ENCODE measurements at regions not wholly inside any gene's neighbourhood (a gene's known extent, or its start where the extent isn't known, plus 50 kb on each side); places are given as distances from the start of the nearest gene placed in this dataset.
"Not testable (repeated sequence)": the region's sequence is repeated elsewhere in the genome, so short reads cannot be mapped to it uniquely, and the experiment has no call there.

DNA sequence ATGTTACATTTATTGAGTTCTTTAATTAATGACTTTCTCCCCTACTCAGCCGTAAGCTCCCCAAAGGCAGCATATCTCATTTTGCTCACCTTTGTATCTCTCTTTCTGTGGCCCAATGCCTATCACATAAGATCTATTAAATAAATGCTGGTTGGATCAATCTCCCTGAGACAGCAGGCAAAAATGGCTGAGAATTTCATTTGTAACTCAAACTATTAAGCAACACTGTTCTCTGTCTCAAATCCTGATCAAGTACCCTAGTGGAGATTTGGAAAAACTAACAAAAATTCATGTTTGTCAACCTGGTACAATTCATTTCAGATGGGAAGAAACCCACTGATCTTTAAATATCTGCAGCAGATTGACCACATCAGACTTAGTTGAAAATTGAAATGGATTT is 127.4 kb downstream of the ZFAND4 start:
- DNase-seq: no peak
- Mint-ChIP-seq H3K4me1 (peaks cover 22% of the 10 kb centered on the region), H3K27me3 (no peaks in the 10 kb centered on the region), H3K27ac (no peak overlapping the region), H3K36me3 (ENCODE audit: low read depth) (peaks cover 10% of the 10 kb centered on the region), H3K4me3 (no peak overlapping the region)
- ATAC-seq: no peak
- H3K9me3 ChIP-seq (ENCODE audit: control insufficient read depth, low read length, poor library complexity, severe bottlenecking): no peaks in the 10 kb centered on the region

DNA sequence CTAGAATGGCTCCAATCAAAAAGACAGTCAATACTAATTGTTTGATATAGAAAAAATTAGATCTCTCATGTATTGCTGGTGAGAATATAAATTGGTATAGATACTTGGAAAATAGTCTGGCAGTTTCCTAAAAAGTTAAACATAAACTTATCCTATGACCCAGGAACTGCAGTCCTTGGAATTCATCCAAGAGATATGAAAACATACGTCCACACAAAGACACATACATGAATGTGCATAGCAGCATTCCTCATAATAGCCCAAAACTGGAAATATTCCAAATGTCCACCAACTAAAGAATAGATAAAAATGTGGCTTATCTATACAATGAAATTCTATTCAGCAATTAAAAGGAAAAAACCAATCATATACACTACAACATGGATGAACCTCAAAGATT is 128.4 kb downstream of the ZFAND4 start:
- peaks cover 8% of the 10 kb centered on the region for H3K36me3 Mint-ChIP-seq (ENCODE audit: low read depth)
- no peak for ATAC-seq
- no peak overlapping the region for H3K4me3 Mint-ChIP-seq
- H3K27ac Mint-ChIP-seq: no peak overlapping the region
- H3K9me3 ChIP-seq (ENCODE audit: control insufficient read depth, low read length, poor library complexity, severe bottlenecking): no peaks in the 10 kb centered on the region
- DNase-seq: no peak
- H3K27me3 Mint-ChIP-seq: no peaks in the 10 kb centered on the region
- peaks cover 21% of the 10 kb centered on the region for H3K4me1 Mint-ChIP-seq

DNA sequence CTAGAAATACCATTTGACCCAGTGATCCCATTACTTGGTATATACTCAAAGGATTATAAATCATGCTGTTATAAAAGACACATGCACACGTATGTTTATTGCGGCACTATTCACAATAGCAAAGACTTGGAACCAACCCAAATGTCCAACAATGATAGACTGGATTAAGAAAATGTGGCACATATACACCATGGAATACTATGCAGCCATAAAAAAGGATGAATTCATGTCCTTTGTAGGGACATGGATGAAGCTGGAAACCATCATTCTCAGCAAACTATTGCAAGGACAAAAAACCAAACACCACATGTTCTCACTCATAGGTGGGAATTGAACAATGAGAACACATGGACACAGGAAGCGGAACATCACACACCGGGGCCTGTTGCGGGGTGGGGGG is 131.5 kb downstream of the ZFAND4 start:
- not testable (repeated sequence) for ATAC-seq; DNase-seq; H3K9me3 ChIP-seq (ENCODE audit: control insufficient read depth, low read length, poor library complexity, severe bottlenecking); H3K27me3 Mint-ChIP-seq; H3K4me3 Mint-ChIP-seq; H3K36me3 Mint-ChIP-seq (ENCODE audit: low read depth); H3K27ac Mint-ChIP-seq
- peaks cover 14% of the 10 kb centered on the region for H3K4me1 Mint-ChIP-seq

DNA sequence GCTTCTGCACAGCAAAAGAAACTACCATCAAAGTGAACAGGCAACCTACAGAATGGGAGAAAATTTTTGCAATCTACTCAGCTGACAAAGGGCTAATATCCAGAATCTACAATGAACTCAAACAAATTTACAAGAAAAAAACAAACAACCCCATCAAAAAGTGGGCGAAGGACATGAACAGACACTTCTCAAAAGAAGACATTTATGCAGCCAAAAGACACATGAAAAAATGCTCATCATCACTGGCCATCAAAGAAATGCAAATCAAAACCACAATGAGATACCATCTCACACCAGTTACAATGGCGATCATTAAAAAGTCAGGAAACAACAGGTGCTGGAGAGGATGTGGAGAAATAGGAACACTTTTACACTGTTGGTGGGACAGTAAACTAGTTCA is 132.0 kb downstream of the ZFAND4 start:
- H3K4me1 Mint-ChIP-seq: peaks cover 14% of the 10 kb centered on the region
- H3K27me3 Mint-ChIP-seq; H3K27ac Mint-ChIP-seq; H3K9me3 ChIP-seq (ENCODE audit: control insufficient read depth, low read length, poor library complexity, severe bottlenecking); H3K4me3 Mint-ChIP-seq; ATAC-seq; DNase-seq; H3K36me3 Mint-ChIP-seq (ENCODE audit: low read depth): not testable (repeated sequence)

DNA sequence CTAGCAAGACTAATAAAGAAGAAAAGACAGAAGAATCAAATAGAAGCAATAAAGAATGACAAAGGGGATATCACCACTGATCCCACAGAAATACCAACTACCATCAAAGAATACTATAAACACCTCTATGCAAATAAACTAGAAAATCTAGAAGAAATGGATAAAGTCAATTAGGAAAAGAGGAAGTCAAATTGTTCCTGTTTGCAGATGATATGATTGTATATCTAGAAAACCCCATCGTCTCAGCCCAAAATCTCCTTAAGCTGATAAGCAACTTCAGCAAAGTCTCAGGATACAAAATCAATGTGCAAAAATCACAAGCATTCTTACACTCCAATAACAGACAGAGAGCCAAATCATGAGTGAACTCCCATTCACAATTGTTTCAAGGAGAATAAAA is 133.0 kb downstream of the ZFAND4 start:
- H3K36me3 Mint-ChIP-seq (ENCODE audit: low read depth); ATAC-seq; DNase-seq; H3K4me3 Mint-ChIP-seq; H3K27ac Mint-ChIP-seq; H3K27me3 Mint-ChIP-seq; H3K9me3 ChIP-seq (ENCODE audit: control insufficient read depth, low read length, poor library complexity, severe bottlenecking): not testable (repeated sequence)
- peaks cover 12% of the 10 kb centered on the region for H3K4me1 Mint-ChIP-seq

DNA sequence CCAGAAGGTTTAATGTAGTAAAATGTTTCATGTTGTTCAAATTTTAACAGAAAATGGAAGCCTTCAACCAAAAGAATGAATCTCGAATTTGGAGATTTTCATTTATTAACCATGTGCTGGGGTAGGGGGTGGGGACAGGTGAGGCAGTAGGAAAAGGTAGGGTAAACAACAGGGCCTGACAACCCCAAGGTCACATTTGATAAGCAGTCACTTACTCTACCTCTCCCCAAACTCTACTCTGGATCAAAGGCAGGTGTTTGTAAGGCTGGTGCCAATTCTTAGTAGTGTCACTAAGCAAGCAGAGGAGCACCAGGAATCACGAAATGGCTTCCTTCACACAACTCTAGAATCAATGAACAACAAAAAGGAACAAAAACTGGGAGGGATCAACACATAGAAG is 138.0 kb downstream of the ZFAND4 start:
- ATAC-seq: no peak
- no peaks in the 10 kb centered on the region for H3K9me3 ChIP-seq (ENCODE audit: control insufficient read depth, low read length, poor library complexity, severe bottlenecking)
- Mint-ChIP-seq H3K36me3 (ENCODE audit: low read depth) (peaks cover 6% of the 10 kb centered on the region), H3K4me1 (peaks cover 11% of the 10 kb centered on the region), H3K4me3 (no peak overlapping the region), H3K27me3 (no peaks in the 10 kb centered on the region), H3K27ac (peak overlapping the region; percentile 6)
- no peak for DNase-seq

DNA sequence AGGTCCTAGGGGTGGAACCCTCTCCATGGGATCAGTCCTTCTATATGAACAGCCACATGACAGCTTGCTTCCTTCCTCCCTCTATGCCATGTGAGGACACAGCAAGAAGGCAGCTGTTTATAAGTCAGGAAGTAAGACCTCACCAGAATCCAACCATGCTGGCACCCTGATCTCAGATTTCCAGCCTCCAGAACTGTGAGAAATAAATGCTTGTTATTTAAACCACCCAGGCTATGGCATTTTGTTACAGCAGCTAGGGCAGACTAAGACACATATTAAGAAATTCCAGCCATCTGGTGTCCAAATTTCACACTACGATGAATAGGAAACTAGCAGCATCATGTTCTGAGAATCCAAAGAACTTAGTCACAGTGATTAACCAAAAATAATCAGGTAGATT is 140.1 kb downstream of the ZFAND4 start:
- ATAC-seq: no peak
- Mint-ChIP-seq H3K36me3 (ENCODE audit: low read depth) (peaks cover 14% of the 10 kb centered on the region), H3K27me3 (no peaks in the 10 kb centered on the region), H3K4me3 (no peak overlapping the region), H3K4me1 (peaks cover 25% of the 10 kb centered on the region), H3K27ac (no peak overlapping the region)
- no peak for DNase-seq
- H3K9me3 ChIP-seq (ENCODE audit: control insufficient read depth, low read length, poor library complexity, severe bottlenecking): no peaks in the 10 kb centered on the region

DNA sequence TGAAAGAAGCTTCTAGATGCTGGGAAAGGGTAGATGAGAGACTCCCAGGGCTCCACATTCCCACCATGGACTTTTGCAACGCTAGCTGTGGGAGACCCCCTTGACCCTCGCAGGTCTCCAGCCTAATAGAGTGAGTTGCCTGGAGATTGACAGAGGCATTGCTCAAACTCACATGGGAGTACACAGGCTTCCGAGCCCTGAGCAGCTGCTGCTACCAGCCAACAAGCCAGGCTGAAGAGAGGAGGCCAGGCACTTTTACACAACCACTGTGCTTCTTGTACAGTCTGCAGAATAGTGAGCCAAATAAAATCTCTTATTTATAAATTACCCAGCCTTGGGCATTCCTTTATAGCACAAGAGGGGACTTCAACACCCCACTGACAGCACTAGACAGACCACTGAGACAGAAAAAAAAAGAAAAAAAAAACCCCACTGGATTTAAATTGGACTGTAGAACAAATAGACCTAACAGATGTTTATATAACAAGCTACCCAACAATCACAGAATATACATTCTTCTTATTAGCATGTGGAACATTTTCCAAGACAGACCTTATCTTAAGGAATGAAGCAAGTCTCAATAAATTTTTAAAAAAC is 146.2 kb downstream of the ZFAND4 start:
- no peak for DNase-seq
- no peak overlapping the region for H3K27ac Mint-ChIP-seq
- H3K27me3 Mint-ChIP-seq: no peaks in the 10 kb centered on the region
- H3K9me3 ChIP-seq (ENCODE audit: control insufficient read depth, low read length, poor library complexity, severe bottlenecking): no peaks in the 10 kb centered on the region
- no peak overlapping the region for H3K4me3 Mint-ChIP-seq
- H3K4me1 Mint-ChIP-seq: peaks cover 31% of the 10 kb centered on the region
- no peak for ATAC-seq
- H3K36me3 Mint-ChIP-seq (ENCODE audit: low read depth): peaks cover 15% of the 10 kb centered on the region

DNA sequence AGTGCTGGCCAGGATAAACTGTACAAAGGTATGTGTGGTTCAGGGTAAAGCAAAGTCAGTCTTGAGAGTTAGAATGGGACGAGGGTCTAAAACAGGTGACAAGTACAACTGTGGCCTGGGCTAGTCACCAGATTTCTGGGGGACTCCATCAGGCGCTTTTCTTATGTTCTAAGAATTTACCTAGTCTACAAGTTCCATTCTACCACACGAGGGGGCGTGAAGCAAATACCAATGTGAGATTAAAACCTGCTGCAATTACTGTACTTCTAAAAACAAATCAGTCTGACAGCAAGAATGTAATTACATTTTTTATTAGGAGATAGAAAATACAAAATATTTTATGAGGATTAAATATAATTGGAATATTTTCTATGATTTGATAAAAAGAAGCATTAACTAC is 146.5 kb downstream of the ALOX5 start:
- H3K4me1 Mint-ChIP-seq: peaks cover 27% of the 10 kb centered on the region
- no peak overlapping the region for H3K27ac Mint-ChIP-seq
- no peak for DNase-seq
- peaks cover 5% of the 10 kb centered on the region for H3K36me3 Mint-ChIP-seq (ENCODE audit: low read depth)
- no peak overlapping the region for H3K4me3 Mint-ChIP-seq
- ATAC-seq: no peak
- H3K9me3 ChIP-seq (ENCODE audit: control insufficient read depth, low read length, poor library complexity, severe bottlenecking): no peaks in the 10 kb centered on the region
- H3K27me3 Mint-ChIP-seq: no peaks in the 10 kb centered on the region

DNA sequence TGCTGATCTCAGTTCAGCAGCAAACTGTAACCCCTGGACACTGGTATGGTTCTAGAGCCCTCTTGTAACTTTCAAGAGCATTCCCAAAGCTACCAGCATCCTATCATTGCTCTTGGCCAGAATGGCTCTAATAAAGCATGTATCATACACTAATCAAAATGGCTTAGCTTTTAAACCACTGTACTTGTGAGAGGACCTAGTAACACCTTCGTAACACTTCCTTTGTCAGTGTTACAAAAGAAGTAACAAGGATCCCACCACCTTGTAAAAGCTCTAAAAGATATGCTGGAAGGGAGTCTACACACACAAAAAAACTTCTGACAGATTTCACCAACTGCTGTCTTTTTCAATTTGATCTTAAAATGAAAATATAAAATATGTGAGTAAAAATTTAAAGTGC is 144.7 kb downstream of the ALOX5 start:
- Mint-ChIP-seq H3K27me3 (no peaks in the 10 kb centered on the region), H3K4me1 (peaks cover 25% of the 10 kb centered on the region), H3K4me3 (no peak overlapping the region), H3K36me3 (ENCODE audit: low read depth) (peaks cover 5% of the 10 kb centered on the region), H3K27ac (no peak overlapping the region)
- no peaks in the 10 kb centered on the region for H3K9me3 ChIP-seq (ENCODE audit: control insufficient read depth, low read length, poor library complexity, severe bottlenecking)
- DNase-seq (no peak), ATAC-seq (no peak)

DNA sequence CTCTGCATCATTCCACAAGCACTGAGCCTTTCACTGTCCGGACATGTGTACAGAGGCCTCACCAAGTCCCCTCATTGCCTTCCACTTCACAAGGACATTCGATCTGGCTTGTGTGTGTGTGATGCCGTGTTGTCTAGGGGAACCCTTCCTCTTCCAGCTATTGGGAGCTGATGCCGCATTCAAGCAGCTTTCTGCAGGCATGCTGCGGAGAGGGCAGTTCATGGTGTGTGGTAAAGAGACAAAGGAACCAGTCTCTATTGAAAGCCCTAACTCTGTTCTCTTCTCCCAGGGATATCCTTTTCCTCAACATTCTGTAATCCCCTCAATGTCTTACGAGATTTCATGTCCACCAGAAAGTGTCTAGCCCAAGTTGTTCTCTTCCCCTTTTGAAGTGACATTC is 141.6 kb downstream of the ALOX5 start:
- no peaks in the 10 kb centered on the region for H3K27me3 Mint-ChIP-seq
- no peak overlapping the region for H3K4me3 Mint-ChIP-seq
- no peak for ATAC-seq
- peak overlapping the region; percentile 85 for H3K27ac Mint-ChIP-seq
- peaks cover 21% of the 10 kb centered on the region for H3K4me1 Mint-ChIP-seq
- DNase-seq: no peak
- H3K9me3 ChIP-seq (ENCODE audit: control insufficient read depth, low read length, poor library complexity, severe bottlenecking): no peaks in the 10 kb centered on the region
- peaks cover 5% of the 10 kb centered on the region for H3K36me3 Mint-ChIP-seq (ENCODE audit: low read depth)

DNA sequence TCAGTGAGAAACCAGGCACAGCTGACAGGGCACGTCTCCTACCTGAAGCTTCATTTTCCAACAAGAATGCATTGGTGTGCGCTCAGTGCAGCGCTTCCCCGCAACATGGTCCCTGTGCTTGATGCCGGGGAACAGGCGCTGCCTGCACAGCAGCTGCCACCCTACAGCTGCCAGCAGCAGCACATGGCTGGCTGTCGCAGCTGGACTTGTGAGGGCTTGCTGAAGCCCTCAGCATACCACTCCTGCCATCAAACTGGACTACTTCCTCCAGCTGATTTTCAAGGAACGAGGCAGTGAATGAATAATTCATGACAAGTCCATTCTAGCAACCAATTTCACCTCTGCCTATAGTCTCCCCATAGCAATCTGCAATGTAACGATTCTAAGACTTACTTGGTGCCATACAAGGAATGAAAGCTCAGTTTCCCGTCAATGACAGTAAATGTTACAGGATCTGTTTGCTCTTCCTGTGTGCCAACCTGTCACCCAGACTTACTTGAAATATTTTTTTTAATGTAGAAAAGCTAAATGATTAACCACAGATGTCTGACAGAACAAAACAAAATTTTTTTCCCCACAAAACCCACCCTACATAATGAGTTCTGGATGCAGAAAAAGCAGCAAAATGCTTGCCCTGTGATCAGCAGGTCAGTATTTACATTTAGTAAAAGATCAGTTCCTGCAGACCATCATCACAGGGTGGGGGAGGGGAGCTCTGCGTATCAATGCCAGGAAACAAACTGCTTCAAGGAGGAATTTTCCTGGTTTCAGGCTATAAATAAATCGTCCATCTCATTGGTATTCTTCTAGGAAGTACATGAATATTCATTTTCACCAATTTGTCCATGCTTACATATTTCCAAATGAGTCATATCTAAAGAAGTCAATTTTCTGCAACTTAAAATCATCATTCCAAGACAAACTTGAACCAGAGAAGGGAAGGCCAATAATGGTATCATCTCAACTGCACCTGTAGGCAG is 140.6 kb downstream of the ALOX5 start:
- no peaks in the 10 kb centered on the region for H3K9me3 ChIP-seq (ENCODE audit: control insufficient read depth, low read length, poor library complexity, severe bottlenecking)
- H3K4me3 Mint-ChIP-seq: no peak overlapping the region
- no peaks in the 10 kb centered on the region for H3K27me3 Mint-ChIP-seq
- DNase-seq (no peak), ATAC-seq (no peak)
- H3K36me3 Mint-ChIP-seq (ENCODE audit: low read depth): peaks cover 5% of the 10 kb centered on the region
- H3K27ac Mint-ChIP-seq: peak overlapping the region; percentile 21
- peaks cover 23% of the 10 kb centered on the region for H3K4me1 Mint-ChIP-seq

DNA sequence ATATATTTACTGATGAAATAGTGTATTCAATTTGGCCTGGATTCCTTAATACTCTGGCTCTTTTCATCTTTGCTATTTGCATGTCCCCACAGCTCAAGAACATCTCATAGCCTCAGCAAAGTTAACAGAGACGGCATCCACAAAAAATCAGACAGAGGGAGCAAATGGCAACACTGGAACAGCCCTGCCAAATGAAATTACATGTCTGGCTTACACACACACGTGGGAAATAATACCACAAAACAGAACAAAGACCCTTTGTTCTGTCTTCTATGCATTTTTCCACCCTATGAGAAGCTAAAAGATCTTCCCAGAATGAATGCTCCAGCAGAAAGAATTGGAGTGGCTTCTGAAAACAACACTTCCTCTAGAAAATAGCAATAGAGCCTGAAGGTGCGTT is 139.5 kb downstream of the ALOX5 start:
- H3K4me1 Mint-ChIP-seq: peaks cover 22% of the 10 kb centered on the region
- no peaks in the 10 kb centered on the region for H3K27me3 Mint-ChIP-seq
- peaks cover 5% of the 10 kb centered on the region for H3K36me3 Mint-ChIP-seq (ENCODE audit: low read depth)
- no peak for ATAC-seq
- H3K27ac Mint-ChIP-seq: no peak overlapping the region
- H3K4me3 Mint-ChIP-seq: no peak overlapping the region
- no peaks in the 10 kb centered on the region for H3K9me3 ChIP-seq (ENCODE audit: control insufficient read depth, low read length, poor library complexity, severe bottlenecking)
- no peak for DNase-seq

DNA sequence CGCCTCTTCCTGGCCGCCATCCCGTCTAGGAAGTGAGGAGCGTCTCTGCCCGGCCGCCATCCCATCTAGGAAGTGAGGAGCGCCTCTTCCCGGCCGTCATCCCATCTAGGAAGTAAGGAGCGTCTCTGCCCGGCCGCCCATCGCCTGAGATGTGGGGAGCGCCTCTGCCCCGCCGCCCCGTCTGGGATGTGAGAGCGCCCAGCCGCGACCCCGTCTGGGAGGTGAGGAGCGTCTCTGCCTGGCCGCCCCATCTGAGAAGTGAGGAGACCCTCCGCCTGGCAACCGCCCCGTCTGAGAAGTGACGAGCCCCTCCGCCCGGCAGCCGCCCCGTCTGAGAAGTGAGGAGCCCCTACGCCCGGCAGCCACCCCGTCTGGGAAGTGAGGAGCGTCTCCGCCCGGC is 137.9 kb downstream of the ALOX5 start:
- DNase-seq; H3K4me3 Mint-ChIP-seq; H3K36me3 Mint-ChIP-seq (ENCODE audit: low read depth); H3K9me3 ChIP-seq (ENCODE audit: control insufficient read depth, low read length, poor library complexity, severe bottlenecking); H3K27ac Mint-ChIP-seq; ATAC-seq; H3K27me3 Mint-ChIP-seq: not testable (repeated sequence)
- peaks cover 19% of the 10 kb centered on the region for H3K4me1 Mint-ChIP-seq

Data from T-helper 17 cell (primary cell).